HG03064 (cell line): ENCODE measurements at regions not wholly inside any gene's neighbourhood (a gene's known extent, or its start where the extent isn't known, plus 50 kb on each side); places are given as distances from the start of the nearest gene placed in this dataset.

Experiments used
- ATAC-seq: cut with Tn5 transposase; IDR thresholded peaks from one replicate; pipeline ENCODE4 v1.9.1; 2021; ENCODE audit warnings: low read depth; ENCODE audit not compliant: unreplicated experiment

DNA sequence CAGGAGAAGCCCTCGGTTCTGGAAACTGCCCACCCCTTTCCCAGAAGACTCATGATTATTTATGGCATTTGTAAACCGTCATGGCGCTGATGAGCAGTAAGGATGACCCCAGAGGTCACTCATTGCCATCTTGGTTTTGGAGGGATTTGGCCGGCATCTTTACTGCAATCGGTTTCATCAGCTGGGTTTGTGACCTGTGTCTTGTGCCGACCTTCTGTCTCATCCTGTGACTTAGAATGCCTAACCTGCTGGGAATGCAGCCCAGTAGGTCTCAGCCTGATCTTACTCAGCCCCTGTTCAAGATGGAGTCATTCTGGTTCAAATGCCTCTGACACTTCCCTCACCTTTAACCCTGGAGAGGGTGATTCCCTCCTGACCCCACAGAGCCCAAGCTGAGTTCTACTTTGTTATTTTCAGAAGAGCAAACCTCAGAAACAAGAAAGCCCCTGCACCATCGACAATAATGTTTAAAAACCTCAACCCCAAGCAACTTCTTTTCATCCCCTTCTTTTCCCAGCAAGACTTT, 105.5 kb upstream of the SFSWAP start:
- ATAC-seq: no peak

DNA sequence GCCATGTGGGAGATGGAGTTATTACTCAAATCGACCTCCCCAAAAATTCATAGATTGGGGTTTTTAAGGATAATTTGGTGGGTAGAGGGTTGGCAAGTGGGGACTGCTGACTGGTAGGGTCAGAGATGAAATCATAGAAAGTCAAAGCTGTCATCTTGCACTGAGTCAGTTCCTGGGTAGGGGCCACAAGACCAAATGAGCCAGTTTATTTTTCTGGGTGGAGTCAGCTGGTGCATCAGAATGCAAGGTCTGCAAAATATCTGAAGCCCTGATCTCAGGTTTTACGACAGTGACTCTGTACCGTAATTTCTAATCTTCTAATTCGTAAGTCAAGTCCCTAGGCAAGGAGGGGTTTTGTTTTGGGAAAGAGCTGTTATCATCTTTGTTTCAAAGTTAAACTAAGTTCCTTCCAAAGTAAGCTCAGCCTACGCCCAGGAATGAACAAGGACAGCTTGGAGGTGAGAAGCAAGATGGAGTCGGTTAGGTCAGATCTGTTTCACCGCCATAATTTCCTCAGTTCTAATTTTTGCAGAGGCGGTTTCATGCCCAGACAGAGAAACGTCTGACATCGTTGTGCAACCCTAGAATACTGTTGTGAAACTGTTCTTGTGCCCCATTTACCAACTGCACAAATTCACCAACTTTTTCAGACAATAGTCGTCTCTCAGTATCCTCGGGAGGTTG, 104.5 kb upstream of the SFSWAP start:
- ATAC-seq: no peak

DNA sequence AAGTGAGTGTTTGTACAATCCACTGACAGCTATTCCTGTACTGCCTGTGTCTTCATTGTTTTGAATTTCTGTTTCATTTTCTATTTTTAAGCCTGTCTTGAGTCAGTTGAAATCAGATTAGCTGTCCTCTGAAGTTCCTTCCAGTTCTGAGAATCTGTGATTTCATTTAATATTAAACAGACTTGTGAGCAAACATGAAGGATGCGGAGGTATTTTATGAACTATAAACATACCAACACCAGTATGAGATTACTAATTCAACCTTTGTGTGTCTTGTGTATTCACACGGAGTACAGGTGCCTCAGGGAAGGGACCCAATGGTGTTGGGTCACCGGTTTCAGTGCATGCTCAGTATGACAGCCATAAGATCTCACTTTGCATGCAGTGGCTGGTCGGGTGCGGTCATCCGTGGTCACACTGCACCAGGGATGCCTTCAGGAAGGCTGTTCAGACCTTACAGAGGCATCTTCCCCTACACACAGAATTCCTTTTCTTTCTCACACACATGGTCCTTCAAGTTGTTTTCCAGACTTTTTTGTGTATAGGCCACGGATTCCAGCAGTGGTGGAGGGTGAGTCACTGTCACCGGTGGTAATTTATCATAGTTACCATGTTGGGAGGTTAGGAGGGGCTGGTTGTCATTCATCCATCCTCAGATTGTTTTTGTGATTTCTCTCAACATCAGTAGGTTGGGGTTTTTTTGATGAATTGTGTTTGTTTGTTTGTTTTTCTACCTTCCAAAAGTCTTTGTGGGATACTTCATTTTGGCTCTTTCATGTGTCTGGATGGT, 103.0 kb upstream of the SFSWAP start:
- peak; percentile 75 for ATAC-seq

DNA sequence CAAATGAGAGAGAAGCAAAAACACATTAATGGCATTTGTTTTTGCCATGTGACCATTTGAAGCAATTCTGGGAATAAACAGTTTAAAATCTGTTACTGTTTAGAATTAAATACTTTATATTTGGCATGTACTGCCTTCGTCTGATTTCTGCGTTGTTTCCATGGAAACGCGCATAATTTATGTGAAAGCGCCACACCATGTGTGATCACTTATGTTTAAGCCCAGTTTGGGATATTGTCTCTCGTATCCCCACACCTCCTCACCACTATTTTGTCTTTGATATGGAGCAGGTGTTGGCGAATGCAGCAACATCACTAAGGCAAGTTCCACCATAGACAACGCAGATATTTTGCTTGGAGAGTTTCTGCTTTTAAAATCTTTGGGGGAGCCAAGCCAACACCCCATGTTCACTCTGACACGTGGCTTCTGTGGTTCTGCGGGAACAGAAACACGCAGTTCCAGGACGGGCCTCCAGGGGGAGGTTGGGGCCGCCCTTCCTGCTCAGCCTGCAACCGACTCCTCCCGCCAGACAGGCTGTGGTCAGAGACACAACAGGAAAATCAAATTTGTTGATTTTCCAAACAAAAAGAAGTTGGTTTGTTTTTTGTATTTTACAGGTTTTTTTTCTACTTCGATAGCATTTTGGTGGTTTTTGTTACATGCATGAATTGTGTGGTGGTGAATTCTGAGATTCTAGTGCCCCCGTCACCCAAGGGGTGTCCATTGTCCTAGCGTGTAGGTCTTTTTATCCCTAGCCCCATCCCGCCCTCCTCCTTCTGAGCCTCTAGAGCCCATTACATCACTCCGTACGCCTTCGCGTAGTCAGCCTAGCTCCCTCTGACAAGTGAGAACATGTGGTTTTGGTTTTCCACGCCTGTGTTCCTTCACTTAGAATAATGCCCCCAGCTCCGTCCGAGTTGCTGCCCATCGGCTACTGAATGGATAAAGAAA, 101.9 kb upstream of the SFSWAP start:
- ATAC-seq: no peak

DNA sequence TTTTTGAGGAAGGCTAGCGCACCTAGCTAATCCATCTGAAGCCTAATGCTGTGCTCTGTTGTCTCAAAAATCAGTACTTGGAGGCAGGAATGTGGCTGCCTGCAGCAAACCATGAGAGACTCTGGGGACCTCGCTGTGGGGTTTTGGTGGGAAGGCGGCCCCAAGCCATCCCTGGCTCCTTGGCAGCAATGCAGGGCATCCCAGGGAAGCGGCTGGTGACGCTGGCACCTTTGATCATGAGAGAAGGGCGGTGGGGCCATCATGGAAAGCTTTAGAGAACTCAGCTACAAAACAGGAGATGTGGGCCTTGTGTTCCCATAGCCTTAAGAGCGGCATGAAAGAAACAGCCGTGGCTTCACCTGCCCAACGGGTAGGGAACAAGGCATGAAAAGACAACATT, 101.1 kb upstream of the SFSWAP start:
- ATAC-seq: no peak

DNA sequence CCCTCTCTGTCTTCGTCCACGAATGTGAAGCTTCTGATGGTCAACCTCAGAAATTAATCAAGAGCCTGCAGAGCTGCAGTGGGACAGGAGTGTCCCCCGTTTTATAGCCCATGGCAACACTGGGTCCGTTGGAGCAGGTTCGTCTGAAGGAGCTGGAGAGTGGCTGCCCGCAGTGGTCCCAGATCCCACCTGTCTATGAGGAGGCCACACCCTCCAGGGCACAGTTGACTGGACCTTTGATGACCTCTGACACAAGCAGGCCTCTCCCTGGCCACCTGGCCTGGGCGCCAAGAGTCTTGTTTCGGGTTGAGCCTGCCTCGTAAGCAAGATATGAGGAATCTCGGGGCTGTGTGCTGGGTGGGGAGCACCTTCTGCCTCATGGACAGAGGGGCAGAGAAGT, 100.7 kb upstream of the SFSWAP start:
- no peak for ATAC-seq

DNA sequence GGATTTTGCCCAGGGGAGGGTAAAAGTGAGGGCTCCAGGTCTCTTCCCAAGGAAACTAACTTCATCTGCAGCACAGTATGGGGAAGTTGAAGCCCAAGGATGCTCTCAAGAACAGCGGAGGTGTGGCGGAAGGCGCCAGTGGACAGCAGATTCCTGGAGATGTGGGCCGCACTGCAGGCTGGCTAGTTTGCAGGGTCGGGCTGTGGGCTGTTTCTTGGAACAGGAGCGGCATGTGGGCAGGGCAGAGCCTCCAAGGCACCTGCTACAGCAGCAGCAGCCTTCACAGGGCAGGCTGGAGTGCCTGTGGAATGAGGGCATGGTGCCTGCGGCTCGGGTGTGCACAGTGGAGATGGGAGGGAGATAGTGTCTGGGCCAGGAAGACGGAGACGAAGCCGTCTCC, 100.0 kb upstream of the SFSWAP start:
- ATAC-seq: no peak

DNA sequence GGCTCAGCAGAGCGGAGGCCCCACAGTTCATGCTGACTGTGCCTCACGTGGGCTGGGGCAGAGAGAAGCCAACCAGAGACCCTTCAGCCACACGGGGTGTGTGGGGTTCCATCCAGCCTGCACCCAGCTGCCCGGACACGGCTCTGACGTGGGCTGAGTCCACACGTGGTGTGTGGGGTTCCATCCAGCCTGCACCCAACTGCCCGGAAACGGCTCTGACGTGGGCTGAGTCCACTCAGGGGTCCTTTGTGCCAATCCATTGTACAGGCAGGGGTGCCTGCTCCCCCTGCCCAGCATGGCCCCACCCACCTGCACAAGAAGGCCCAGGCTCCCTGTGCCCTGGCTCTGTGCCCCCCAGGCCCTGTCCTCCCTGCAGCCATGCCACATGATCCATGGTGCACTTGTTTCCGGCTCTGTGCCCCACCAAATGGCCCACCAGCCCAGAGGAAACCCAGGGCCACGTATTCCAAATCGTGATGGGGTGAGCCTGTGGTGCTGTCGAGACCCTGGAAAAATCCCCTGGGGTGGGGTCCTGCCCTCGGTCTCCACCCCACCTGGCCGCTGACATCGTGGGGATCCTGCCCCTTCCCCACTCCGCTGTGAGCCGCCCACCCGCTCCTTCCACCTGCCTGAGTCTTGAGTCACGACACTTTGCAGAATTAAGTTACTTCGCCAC, 99.3 kb upstream of the SFSWAP start:
- no peak for ATAC-seq

DNA sequence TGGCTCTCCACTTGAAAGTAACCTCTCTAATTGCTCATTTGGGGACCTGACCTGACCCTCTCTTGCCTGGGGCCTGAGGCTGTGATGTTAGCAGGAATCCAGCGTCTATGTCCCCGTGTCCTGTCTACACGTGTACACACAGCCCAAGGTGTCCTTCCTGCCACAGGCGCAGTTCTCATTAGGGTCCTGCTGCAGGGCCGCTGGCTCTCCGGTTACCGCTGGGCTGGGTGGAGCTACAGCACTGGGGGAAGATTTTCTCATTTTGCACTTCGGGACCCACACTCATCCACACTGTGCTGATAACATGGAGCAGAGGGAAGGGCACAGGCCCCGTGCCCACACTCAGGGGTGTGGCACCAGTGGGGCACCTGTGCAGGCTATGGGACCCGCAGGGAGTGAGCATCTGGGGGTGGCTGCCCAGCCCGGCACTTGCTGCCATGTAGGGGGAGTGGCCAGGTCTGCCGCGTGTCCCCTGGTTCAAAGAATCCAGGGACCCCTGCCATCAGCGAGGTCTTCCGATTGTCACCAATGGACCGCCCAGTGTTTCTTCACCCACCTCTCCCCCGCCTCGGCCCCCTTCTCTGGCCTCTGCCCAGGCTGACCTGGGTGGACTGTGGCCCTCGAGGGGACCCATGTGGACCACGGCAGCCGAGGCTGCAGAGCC, 98.7 kb upstream of the SFSWAP start:
- ATAC-seq: no peak

DNA sequence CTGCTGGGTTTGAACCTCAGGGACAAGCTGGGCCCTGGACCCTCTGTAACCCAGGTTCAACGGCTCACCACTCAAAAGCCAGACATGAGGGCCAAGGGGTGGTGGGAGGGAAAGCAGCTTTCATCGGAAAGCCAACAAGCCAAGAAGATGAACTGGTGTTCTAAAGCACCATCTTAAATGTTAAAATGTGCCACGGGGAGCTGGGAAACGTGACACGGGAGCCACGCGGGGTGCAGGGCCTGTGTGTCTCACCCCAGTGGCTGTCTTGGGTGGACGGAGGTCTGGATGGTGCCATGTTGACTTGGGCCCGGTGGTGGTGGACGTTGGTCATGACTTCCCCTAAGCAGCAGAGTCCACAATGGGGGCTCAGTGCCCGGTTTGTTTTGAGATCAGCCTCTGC, 97.7 kb upstream of the SFSWAP start:
- ATAC-seq: no peak

DNA sequence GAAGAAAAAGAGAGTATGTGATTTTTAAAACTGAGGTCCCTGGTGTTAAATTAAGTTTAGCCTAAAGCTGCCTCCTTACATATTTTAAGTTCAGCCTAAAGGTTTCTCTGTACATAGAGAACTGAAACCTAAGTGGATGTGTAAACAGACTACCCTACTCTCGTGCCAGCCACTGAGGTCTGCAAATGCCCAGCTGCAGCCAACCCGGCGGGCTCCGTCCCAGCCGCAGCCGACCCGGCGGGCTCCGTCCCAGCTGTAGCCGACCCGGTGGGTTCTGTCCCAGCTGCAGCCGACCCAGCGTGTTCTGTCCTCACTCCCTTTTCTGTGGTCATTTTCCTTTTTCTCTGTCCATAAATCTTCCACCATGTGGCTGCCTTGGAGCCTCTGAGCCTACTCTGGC, 97.2 kb upstream of the SFSWAP start:
- no peak for ATAC-seq

DNA sequence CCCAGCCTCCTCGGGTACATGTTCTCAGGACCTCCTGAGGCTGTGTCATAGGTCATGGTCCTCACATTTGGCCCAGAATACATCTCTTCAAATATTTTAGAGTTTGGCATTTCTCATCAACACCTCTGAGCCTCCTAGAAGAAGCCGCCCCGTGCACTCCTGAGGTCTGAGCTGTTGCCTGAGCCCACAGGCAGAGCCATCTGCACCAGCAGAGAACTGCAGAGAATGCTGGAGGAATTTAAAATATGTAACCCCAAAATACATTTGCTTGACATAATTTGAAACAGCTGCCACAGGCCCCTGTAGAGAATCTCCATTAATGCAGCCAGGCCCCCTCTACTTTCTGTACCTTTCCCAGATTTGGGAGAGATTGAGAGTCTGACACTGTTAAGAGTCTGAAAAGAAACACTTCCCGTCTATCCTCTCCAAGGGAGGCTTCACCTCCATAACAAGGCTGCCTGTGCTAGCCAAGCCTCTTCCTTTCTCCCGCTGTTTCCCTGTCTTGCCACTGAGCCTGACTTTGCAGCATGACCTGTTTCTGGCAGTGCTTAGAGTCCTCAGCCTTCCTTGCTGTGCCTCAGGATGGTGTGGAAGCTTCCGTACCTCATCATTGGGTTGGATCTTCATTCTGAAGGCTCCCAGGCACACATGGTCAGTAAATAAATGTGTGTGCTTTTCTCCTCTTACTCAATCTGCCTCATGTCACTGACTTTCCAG, 95.4 kb upstream of the SFSWAP start:
- no peak for ATAC-seq

DNA sequence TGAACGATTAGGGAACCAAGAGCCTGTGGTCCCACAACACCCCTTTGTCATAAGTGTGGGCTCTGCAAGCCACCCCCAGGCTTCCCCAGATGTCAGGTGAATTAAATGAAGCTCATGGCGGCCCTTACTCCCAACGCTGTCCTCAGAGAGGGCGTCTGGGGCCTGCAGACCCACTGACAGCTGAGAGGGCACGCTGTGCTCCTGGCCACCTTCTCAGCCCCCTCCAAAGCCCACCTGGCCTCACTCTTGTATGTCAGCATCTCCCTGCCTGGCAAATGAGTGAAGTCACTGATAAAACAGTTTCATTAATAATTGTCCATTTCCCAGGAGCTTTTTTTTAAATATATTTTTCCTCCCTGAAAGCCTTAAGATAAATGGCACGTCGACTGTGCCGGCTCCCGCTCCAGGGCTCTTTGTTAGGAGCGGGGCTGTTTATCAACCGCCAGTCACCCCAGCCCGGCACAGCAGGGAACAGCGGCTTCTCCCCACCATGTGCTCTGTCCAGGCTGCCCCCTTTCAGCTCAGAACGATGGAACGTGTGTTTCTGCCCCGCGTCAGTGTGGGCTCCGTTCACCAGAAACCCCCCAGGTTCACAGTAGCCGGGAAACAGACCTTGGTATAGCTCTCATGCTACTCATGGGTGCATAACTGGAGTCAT, 94.7 kb upstream of the SFSWAP start:
- ATAC-seq: no peak

DNA sequence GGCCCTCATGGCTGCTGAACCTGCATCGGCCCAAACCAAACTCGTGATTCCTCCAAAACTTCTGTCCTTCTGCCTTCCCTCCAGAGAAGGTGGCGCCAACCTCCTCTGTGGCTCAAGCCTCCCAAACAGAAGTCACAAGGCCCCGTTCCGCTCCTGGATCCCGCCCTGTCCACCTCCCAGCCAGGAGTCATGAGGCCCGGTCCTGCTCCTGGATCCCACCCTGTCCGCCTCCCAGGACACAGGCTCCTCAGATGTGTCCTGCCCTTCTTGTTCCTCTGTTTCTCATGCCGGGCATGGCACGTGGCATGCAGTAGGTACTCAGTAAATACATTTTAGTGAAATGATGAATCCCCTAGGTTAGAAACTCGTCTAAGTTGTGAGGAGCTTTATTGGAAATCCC, 94.2 kb upstream of the SFSWAP start:
- no peak for ATAC-seq

DNA sequence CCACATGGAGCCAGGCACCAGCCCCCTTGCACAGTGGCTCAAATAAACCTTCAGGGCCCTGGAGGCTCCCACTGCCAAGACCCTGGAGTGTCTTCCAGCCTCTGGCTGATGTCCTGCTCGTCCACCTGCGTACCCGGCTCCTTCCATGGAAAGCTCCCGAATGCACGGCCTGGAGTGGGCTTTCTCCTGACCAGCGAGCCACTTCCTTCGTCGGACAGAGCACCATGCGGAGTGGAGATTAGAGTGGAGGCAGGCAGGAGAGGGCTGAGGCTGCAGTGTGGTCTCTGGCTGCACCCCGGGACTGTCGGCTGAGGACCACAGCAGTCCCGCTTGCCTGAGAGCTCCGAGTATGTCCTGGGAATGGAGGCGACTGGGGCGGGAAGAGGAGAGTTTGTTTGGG, 93.7 kb upstream of the SFSWAP start:
- no peak for ATAC-seq

DNA sequence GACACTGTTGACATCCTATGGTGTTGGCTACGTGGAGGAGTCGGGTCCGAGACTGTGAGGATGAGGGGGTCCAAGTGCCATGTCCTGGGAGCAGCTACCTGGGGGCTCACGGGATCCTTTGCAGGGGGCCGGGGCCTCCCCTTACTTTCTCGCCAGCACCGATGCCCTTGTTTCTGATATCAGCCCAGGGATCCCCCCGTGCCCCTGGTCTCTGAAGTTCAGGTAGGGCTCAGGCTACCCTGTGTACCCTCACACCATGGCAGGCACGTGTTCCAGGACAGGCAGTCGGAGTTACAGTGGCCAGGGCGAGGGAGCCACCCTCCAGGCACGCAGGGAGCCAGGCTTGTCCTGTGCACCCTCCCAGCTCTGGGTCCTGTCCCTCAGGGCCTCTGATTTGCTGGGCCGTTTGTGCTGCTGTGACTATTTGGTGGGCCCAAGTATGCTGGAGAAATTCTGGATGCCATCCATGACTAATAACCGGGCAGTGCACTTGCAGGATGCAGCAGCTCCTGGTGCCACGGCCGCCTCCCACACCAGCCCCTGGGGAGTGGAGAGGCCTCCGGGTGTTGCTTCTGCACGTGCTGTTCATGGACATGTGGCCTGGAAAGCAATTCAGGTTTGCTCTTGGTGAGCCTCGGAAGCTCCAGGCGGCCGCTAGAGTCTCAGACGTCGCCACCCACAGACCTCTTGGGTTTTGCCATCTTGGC, 93.1 kb upstream of the SFSWAP start:
- ATAC-seq: no peak

DNA sequence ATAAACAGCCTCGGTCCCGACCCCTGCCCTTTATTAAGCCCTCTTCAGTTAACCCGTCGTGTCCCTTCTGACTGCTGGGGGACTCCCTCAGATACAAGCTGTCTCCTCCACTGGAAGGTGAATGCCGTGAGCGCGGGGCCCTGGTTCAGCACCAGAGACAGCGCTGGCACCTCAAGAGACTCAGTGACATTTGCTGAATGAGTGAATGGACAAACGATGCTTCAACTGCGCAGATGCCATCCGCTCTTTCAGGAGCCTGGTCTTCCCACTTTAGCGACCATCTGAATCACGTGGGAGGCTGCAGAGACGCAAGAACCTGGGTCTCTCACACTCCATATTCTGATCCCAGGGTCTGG, 92.6 kb upstream of the SFSWAP start:
- ATAC-seq: no peak

DNA sequence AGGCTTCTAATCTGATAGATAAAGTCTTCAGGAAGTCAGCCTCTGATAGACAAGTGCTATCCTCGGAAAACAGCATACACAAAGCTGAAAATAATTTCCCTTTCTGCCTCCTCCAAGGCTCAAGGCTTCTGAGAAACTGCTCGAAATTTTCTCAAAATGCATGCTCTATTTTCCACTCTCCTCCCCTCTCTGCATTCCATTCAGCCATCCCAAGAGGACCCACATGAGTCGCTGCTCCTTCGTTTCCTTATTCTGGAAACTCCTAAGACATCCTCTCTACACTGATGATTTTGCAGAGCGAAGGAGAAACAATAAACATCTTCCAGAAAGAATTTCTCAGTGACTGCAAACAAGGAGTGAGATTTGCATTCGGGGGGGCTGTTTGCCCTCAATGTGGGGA, 92.2 kb upstream of the SFSWAP start:
- no peak for ATAC-seq
